Heart right ventricle (tissue), 16 donors: ENCODE measurements at regions not wholly inside any gene's neighbourhood (a gene's known extent, or its start where the extent isn't known, plus 50 kb on each side); places are given as distances from the start of the nearest gene placed in this dataset.

Source experiments
- ATAC-seq, 8 donors: fragments of 200-7000 bp; cut with Tn5 transposase; one replicate each; pipeline ENCODE4 v1.9.1; 2020; ENCODE audit warnings: mild to moderate bottlenecking in 8 of 8, moderate library complexity in 8 of 8, moderate number of reproducible peaks in 1 of 8
- DNase-seq, 2 donors: peaks; one replicate each; pipeline ENCODE4 v3.0.0-alpha.2; 2020
- H3K27ac ChIP-seq, 10 donors: fragments of 200-600 bp; sonication (generic) in 2 of 10; one replicate each; pipeline versions ENCODE4 v1.5.0 to v1.8.0; 2020 to 2022; ENCODE audit warnings: mild to moderate bottlenecking in 3 of 10
- H3K27me3 ChIP-seq, 7 donors: fragments of 200-600 bp; one replicate each; pipeline ENCODE4 v1.8.0; 2021 to 2022; ENCODE audit warnings: mild to moderate bottlenecking in 2 of 7
- H3K36me3 ChIP-seq, 9 donors: fragments of 200-600 bp; sonication (generic) in 1 of 9; one replicate each; pipeline versions ENCODE4 v1.5.0 to v1.8.0; 2020 to 2022; ENCODE audit warnings: mild to moderate bottlenecking in 2 of 9
- H3K4me1 ChIP-seq, 9 donors: fragments of 200-600 bp; sonication (generic) in 1 of 9; one replicate each; pipeline versions ENCODE4 v1.5.0 to v1.8.0; 2020 to 2022; ENCODE audit warnings: mild to moderate bottlenecking in 4 of 9
- H3K4me3 ChIP-seq, 10 donors: fragments of 200-600 bp; sonication (generic) in 2 of 10; one replicate each; pipeline versions ENCODE4 v1.5.0 to v1.8.0; 2020 to 2022; ENCODE audit warnings: mild to moderate bottlenecking in 7 of 10, moderate library complexity in 2 of 10
- H3K9me3 ChIP-seq, 11 donors: fragments of 200-600 bp in 10 of 11; sonication (generic) in 2 of 11; one replicate each; pipeline versions ENCODE4 v1.5.0 to v1.8.0; 2013 to 2022; ENCODE audit warnings: mild to moderate bottlenecking in 2 of 11, control low read depth in 1 of 11, moderate library complexity in 1 of 11
- WGBS, 2 donors: extraction: QIAGEN DNeasy Blood & Tissue Kit; methylation state at CpG; one replicate each; pipeline ENCODE4 v1.1.7; 2013; ENCODE audit warnings: inconsistent platforms in 1 of 2; 5-methylcytosine and 5-hydroxymethylcytosine counted together
- intact Hi-C, 10 donors: fragments of 100-400 bp; cut with DNase I; formaldehyde crosslinking; loops; one replicate each; pipeline versions ENCODE4 v1.11.1 to v1.14.2; 2022
- TF ChIP-seq, protein P1 (sequence below), 9 donors: fragments of 200-600 bp; sonication (generic) in 2 of 9; IDR thresholded peaks; one replicate each; pipeline versions ENCODE4 v1.5.0 to v1.8.0; 2021 to 2022; ENCODE audit warnings: antibody characterized with exemption in 9 of 9, mild to moderate bottlenecking in 5 of 9, moderate library complexity in 1 of 9
- donor health status: Arrhythmogenic right ventricular cardiomyopathy.
- donor health status: ischemic (EF 13 %, LVEDD 7.1; RV severe dilation, severe dysfunction).
- donor health status: healthy with polysubstance abuse.
- donor health status: DM: no; HTN: yes; CAD: no.
- donor health status: DM: no; HTN: no; CAD: no.
- donor health status: ischemic (EF 25% LVEDD 6.9; RV normal size, moderate dysfunction).
- donor health status: ischemic (EF 25% LVEDD 5.7; RV mildly dilated, moderate dysfunction).
- donor health status: healthy.
- donor health status: DM: yes; HTN: yes; CAD: no.
- donor health status: Ischemic cardiomyopathy.
- donor health status: ischemic (EF 35%, LVEDD 5.7; RV mildly dilated, moderate dysfunction).
- donor health status: nonischemic (EF 11% LVEDD 7.7; RV severe dilation, severe dysfunction).
- donor health status: DM: yes; HTN: yes; CAD: no.
- donor health status: PGD.
- donor health status: ischemic (EF 29% LVEDD 5.4; RV normal size, mild dysfunction).
- donor health status: nonischemic (EF 23%, LVEDD 6.1; RV moderate dilation, normal function).

- peaks cover 0 to 45% (median 10%) of the 10 kb centered on the region in 7 donors for H3K27me3 ChIP-seq
- intact Hi-C loops: no loop called here
- no peaks in the 10 kb centered on the region for H3K4me1 ChIP-seq
- no peak for ATAC-seq
- no peak overlapping the region for H3K4me3 ChIP-seq
- DNase-seq: no peak
- no peaks in the 10 kb centered on the region for H3K9me3 ChIP-seq
- H3K36me3 ChIP-seq: no peaks in the 10 kb centered on the region
- TF ChIP-seq, protein P1, sequence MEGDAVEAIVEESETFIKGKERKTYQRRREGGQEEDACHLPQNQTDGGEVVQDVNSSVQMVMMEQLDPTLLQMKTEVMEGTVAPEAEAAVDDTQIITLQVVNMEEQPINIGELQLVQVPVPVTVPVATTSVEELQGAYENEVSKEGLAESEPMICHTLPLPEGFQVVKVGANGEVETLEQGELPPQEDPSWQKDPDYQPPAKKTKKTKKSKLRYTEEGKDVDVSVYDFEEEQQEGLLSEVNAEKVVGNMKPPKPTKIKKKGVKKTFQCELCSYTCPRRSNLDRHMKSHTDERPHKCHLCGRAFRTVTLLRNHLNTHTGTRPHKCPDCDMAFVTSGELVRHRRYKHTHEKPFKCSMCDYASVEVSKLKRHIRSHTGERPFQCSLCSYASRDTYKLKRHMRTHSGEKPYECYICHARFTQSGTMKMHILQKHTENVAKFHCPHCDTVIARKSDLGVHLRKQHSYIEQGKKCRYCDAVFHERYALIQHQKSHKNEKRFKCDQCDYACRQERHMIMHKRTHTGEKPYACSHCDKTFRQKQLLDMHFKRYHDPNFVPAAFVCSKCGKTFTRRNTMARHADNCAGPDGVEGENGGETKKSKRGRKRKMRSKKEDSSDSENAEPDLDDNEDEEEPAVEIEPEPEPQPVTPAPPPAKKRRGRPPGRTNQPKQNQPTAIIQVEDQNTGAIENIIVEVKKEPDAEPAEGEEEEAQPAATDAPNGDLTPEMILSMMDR (IDR thresholded peaks at IDR 0.05): no peak
- H3K27ac ChIP-seq: no peak overlapping the region
- 35 to 57% methylated on average over 1 of the region's 1 CpG for WGBS, 2 donors
Observed at GRCh38 chr17:34095106-34095505, 160.0 kb upstream of the CCL2 start.

GRCh38 chr17:34098699-34099098 is 156.4 kb upstream of the CCL2 start:
- Histone ChIP-seq H3K4me3 (no peak overlapping the region), H3K27me3 (peaks cover 0 to 31% (median 3%) of the 10 kb centered on the region in 7 donors), H3K36me3 (no peaks in the 10 kb centered on the region), H3K4me1 (no peaks in the 10 kb centered on the region), H3K9me3 (no peaks in the 10 kb centered on the region), H3K27ac (no peak overlapping the region)
- WGBS, 2 donors: 68 to 77% methylated on average over 5 of the region's 5 CpGs
- ATAC-seq (no peak), DNase-seq (no peak)
- TF ChIP-seq, protein P1 (IDR thresholded peaks at IDR 0.05): no peak
- intact Hi-C loops: no loop called here

GRCh38 chr17:34099859-34100515 is 155.1 kb upstream of the CCL2 start:
- 77 to 81% methylated on average over 8 of the region's 8 CpGs for WGBS, 2 donors
- no peak for ATAC-seq
- no peak for DNase-seq
- TF ChIP-seq, protein P1 (IDR thresholded peaks at IDR 0.05): no peak
- intact Hi-C loops: loop anchor here in 1 of 10 donors (10.0 kb wide), 1 partner anchor 55 kb away; no protein-coding TSS in a partner anchor
- Histone ChIP-seq H3K27ac (no peak overlapping the region), H3K27me3 (peaks cover 0 to 18% (median 0%) of the 10 kb centered on the region in 7 donors), H3K4me3 (no peak overlapping the region), H3K9me3 (no peaks in the 10 kb centered on the region), H3K36me3 (no peaks in the 10 kb centered on the region), H3K4me1 (no peaks in the 10 kb centered on the region)

- H3K4me3 ChIP-seq: no peak overlapping the region
- H3K27ac ChIP-seq: no peak overlapping the region
- no peaks in the 10 kb centered on the region for H3K9me3 ChIP-seq
- H3K4me1 ChIP-seq: no peaks in the 10 kb centered on the region
- H3K36me3 ChIP-seq: no peaks in the 10 kb centered on the region
- ATAC-seq (no peak), DNase-seq (no peak)
- H3K27me3 ChIP-seq: peaks cover 0 to 69% (median 29%) of the 10 kb centered on the region in 7 donors
- intact Hi-C loops: loop anchor here in 1 of 10 donors (10.0 kb wide), 1 partner anchor 62 kb away; no protein-coding TSS in a partner anchor
- TF ChIP-seq, protein P1 (IDR thresholded peaks at IDR 0.05): no peak
- 81 to 90% methylated on average over 2 of the region's 2 CpGs for WGBS, 2 donors
Observed at GRCh38 chr17:34107019-34107418, 148.1 kb upstream of the CCL2 start.
